Uterus (tissue), 3 donors: ENCODE measurements at regions not wholly inside any gene's neighbourhood (a gene's known extent, or its start where the extent isn't known, plus 50 kb on each side); places are given as distances from the start of the nearest gene placed in this dataset.

ENCODE experiments used
- DNase-seq, 2 donors: peaks; one replicate each; pipeline ENCODE4 v3.0.0-alpha.2; 2019 to 2020
- H3K27ac ChIP-seq, 2 donors: fragments of 200-600 bp; sonication (generic); 1 replicate in 1 of 2; 2 replicates in 1 of 2; pipeline ENCODE4 v1.5.1; 2016 to 2018
- H3K27me3 ChIP-seq, 2 donors: fragments of 200-600 bp; sonication (generic); one replicate each; pipeline ENCODE4 v1.5.1; 2018 to 2019; ENCODE audit warnings: control low read depth in 1 of 2
- H3K36me3 ChIP-seq, 2 donors: fragments of 200-600 bp; sonication (generic); one replicate each; pipeline ENCODE4 v1.5.1; 2019; ENCODE audit warnings: control low read depth in 1 of 2
- H3K4me1 ChIP-seq, 2 donors: fragments of 200-600 bp; sonication (generic); one replicate each; pipeline ENCODE4 v1.5.1; 2018 to 2019; ENCODE audit warnings: control low read depth in 1 of 2
- H3K4me3 ChIP-seq, 2 donors: fragments of 200-600 bp; sonication (generic); 1 replicate in 1 of 2; 2 replicates in 1 of 2; pipeline ENCODE4 v1.5.1; 2018 to 2019; ENCODE audit warnings: mild to moderate bottlenecking in 1 of 2
- H3K9me3 ChIP-seq, 2 donors: fragments of 200-600 bp; sonication (generic); one replicate each; pipeline ENCODE4 v1.5.1; 2019; ENCODE audit warnings: control low read depth in 1 of 2
- CTCF ChIP-seq, 4 experiments: fragments of 200-600 bp in 2 of 4; fragments of 450-650 bp in 2 of 4; sonication (generic) in 2 of 4; IDR thresholded peaks; one replicate each; pipeline ENCODE4 v1.5.1; 2016 to 2019; ENCODE audit warnings: antibody characterized with exemption in 4 of 4, mild to moderate bottlenecking in 2 of 4, moderate library complexity in 1 of 4
- POLR2A ChIP-seq, 2 donors: fragments of 450-650 bp; IDR thresholded peaks; one replicate each; pipeline ENCODE4 v1.6.1; 2016; ENCODE audit warnings: antibody characterized with exemption in 2 of 2, mild to moderate bottlenecking in 1 of 2, moderate library complexity in 1 of 2
- intact Hi-C: fragments of 100-400 bp; cut with DNase I; formaldehyde crosslinking; loops from one replicate; pipeline ENCODE4 v1.15.1; 2023; ENCODE audit warnings: low total_unique reads
- donor health status: DM: yes; HTN: yes; CAD: no.

- TF ChIP-seq CTCF (IDR thresholded peaks at IDR 0.05) (no peak), POLR2A (IDR thresholded peaks at IDR 0.05) (no peak)
- H3K27ac ChIP-seq = no peak overlapping the region
- no peaks in the 10 kb centered on the region for H3K4me1 ChIP-seq
- no peak overlapping the region for H3K4me3 ChIP-seq
- H3K36me3 ChIP-seq = no peaks in the 10 kb centered on the region
- intact Hi-C loops = no loop called here
- no peaks in the 10 kb centered on the region for H3K9me3 ChIP-seq
- DNase-seq = no peak
- H3K27me3 ChIP-seq = no peaks in the 10 kb centered on the region
These were observed 111.2 kb upstream of the KLHL29 start for GRCh38 chr2:23273786-23274185.

- Histone ChIP-seq H3K27ac (no peak overlapping the region), H3K36me3 (no peaks in the 10 kb centered on the region), H3K4me3 (no peak overlapping the region), H3K9me3 (no peaks in the 10 kb centered on the region), H3K27me3 (no peaks in the 10 kb centered on the region), H3K4me1 (peaks cover 0 to 3% of the 10 kb centered on the region in 2 donors)
- no peak for TF ChIP-seq POLR2A (IDR thresholded peaks at IDR 0.05)
- TF ChIP-seq CTCF (IDR thresholded peaks at IDR 0.05) = no peak
- intact Hi-C loops = no loop called here
- no peak for DNase-seq
These were observed 104.6 kb upstream of the KLHL29 start for GRCh38 chr2:23280401-23280800.

GRCh38 chr2:23283653-23284052 is 101.3 kb upstream of the KLHL29 start:
- TF ChIP-seq CTCF (IDR thresholded peaks at IDR 0.05) (no peak), POLR2A (IDR thresholded peaks at IDR 0.05) (no peak)
- no peaks in the 10 kb centered on the region for H3K9me3 ChIP-seq
- H3K4me1 ChIP-seq = peaks cover 5 to 14% of the 10 kb centered on the region in 2 donors
- intact Hi-C loops = no loop called here
- H3K27me3 ChIP-seq = no peaks in the 10 kb centered on the region
- no peaks in the 10 kb centered on the region for H3K36me3 ChIP-seq
- no peak overlapping the region for H3K27ac ChIP-seq
- no peak for DNase-seq
- H3K4me3 ChIP-seq = no peak overlapping the region

- DNase-seq = no peak
- no peak overlapping the region for H3K4me3 ChIP-seq
- intact Hi-C loops = no loop called here
- TF ChIP-seq POLR2A (IDR thresholded peaks at IDR 0.05) (no peak), CTCF (IDR thresholded peaks at IDR 0.05) (no peak)
- peaks cover 5 to 14% of the 10 kb centered on the region in 2 donors for H3K4me1 ChIP-seq
- no peaks in the 10 kb centered on the region for H3K9me3 ChIP-seq
- peak overlapping the region; percentile 81 to 84 for H3K27ac ChIP-seq
- no peaks in the 10 kb centered on the region for H3K36me3 ChIP-seq
- no peaks in the 10 kb centered on the region for H3K27me3 ChIP-seq
These were observed 99.7 kb upstream of the KLHL29 start for GRCh38 chr2:23285091-23285800.

- no peaks in the 10 kb centered on the region for H3K9me3 ChIP-seq
- no peaks in the 10 kb centered on the region for H3K27me3 ChIP-seq
- H3K36me3 ChIP-seq = no peaks in the 10 kb centered on the region
- TF ChIP-seq CTCF (IDR thresholded peaks at IDR 0.05) (no peak), POLR2A (IDR thresholded peaks at IDR 0.05) (no peak)
- no peak for DNase-seq
- H3K4me1 ChIP-seq = peaks cover 5 to 14% of the 10 kb centered on the region in 2 donors
- no peak overlapping the region for H3K4me3 ChIP-seq
- intact Hi-C loops = no loop called here
- H3K27ac ChIP-seq = peak overlapping the region; percentile 81 to 84
These were observed 98.8 kb upstream of the KLHL29 start for GRCh38 chr2:23286031-23286757.
